ENCODE measurements at regions not wholly inside any gene's neighbourhood (a gene's known extent, or its start where the extent isn't known, plus 50 kb on each side); places are given as distances from the start of the nearest gene placed in this dataset.
"Not testable (repeated sequence)": the region's sequence is repeated elsewhere in the genome, so short reads cannot be mapped to it uniquely, and the experiment has no call there.

- no peak for DNase-seq
These were observed 448.3 kb upstream of the HSF2 start for GRCh38 chr6:121951123-121951522.

- DNase-seq: peak; percentile 81
These were observed 447.5 kb upstream of the HSF2 start for GRCh38 chr6:121951918-121952379.

- not testable (repeated sequence) for DNase-seq
These were observed 444.1 kb upstream of the HSF2 start for GRCh38 chr6:121955401-121955800.

GRCh38 chr6:121956782-121957181, 442.7 kb upstream of the HSF2 start:
- no peak for DNase-seq

GRCh38 chr6:121959501-121959900, 440.0 kb upstream of the HSF2 start:
- no peak for DNase-seq

GRCh38 chr6:121961619-121962125, 437.8 kb upstream of the HSF2 start:
- DNase-seq: no peak

GRCh38 chr6:121963826-121964225, 435.6 kb upstream of the HSF2 start:
- DNase-seq: no peak

GRCh38 chr6:121965739-121966138, 433.7 kb upstream of the HSF2 start:
- no peak for DNase-seq

- no peak for DNase-seq
These were observed 431.8 kb upstream of the HSF2 start for GRCh38 chr6:121967631-121968030.

- DNase-seq: peak; percentile 39
These were observed 427.5 kb upstream of the HSF2 start for GRCh38 chr6:121971931-121972335.

- DNase-seq: no peak
These were observed 414.5 kb upstream of the HSF2 start for GRCh38 chr6:121984956-121985355.

GRCh38 chr6:121993362-121993761, 406.1 kb upstream of the HSF2 start:
- DNase-seq: no peak

- no peak for DNase-seq
These were observed 404.5 kb upstream of the HSF2 start for GRCh38 chr6:121994919-121995318.

- DNase-seq: no peak
These were observed 400.8 kb upstream of the HSF2 start for GRCh38 chr6:121998631-121999030.

GRCh38 chr6:121999456-122000065, 399.9 kb upstream of the HSF2 start:
- DNase-seq: no peak

GRCh38 chr6:122005661-122006060, 393.8 kb upstream of the HSF2 start:
- no peak for DNase-seq

- no peak for DNase-seq
These were observed 392.1 kb upstream of the HSF2 start for GRCh38 chr6:122007339-122007738.

- DNase-seq: no peak
These were observed 391.1 kb upstream of the HSF2 start for GRCh38 chr6:122008101-122008999.

GRCh38 chr6:122009000-122009350, 390.5 kb upstream of the HSF2 start:
- no peak for DNase-seq

- DNase-seq: no peak
These were observed 386.9 kb upstream of the HSF2 start for GRCh38 chr6:122012578-122012977.

- DNase-seq: peak; percentile 75
These were observed 384.5 kb upstream of the HSF2 start for GRCh38 chr6:122014961-122015360.

- no peak for DNase-seq
These were observed 378.7 kb upstream of the HSF2 start for GRCh38 chr6:122020588-122021264.

- no peak for DNase-seq
These were observed 374.3 kb upstream of the HSF2 start for GRCh38 chr6:122025104-122025503.

Data from HCEC 1CT (cell line).